GM18861 (cell line): ENCODE measurements at regions not wholly inside any gene's neighbourhood (a gene's known extent, or its start where the extent isn't known, plus 50 kb on each side); places are given as distances from the start of the nearest gene placed in this dataset.
"Not testable (repeated sequence)": the region's sequence is repeated elsewhere in the genome, so short reads cannot be mapped to it uniquely, and the experiment has no call there.

Experiments
- ATAC-seq: cut with Tn5 transposase; IDR thresholded peaks from one replicate; pipeline ENCODE4 v1.9.1; 2021; ENCODE audit not compliant: unreplicated experiment

- ATAC-seq = no peak
Observed at GRCh38 chr3:66629150-66629981, 128.5 kb upstream of the LRIG1 start.

GRCh38 chr3:66629982-66630368, 129.2 kb upstream of the LRIG1 start:
- ATAC-seq = no peak

- ATAC-seq = no peak
Observed at GRCh38 chr3:66633402-66634381, 132.9 kb upstream of the LRIG1 start.

GRCh38 chr3:66638717-66639116, 137.9 kb upstream of the LRIG1 start:
- ATAC-seq = no peak

- ATAC-seq = no peak
Observed at GRCh38 chr3:66639809-66640356, 139.1 kb upstream of the LRIG1 start.

GRCh38 chr3:66642019-66642418, 141.2 kb upstream of the LRIG1 start:
- ATAC-seq = no peak

- ATAC-seq = no peak
Observed at GRCh38 chr3:66642484-66642883, 141.7 kb upstream of the LRIG1 start.

- ATAC-seq = no peak
Observed at GRCh38 chr3:66644549-66644948, 143.7 kb upstream of the LRIG1 start.

- ATAC-seq = no peak
Observed at GRCh38 chr3:66648975-66649374, 148.2 kb upstream of the LRIG1 start.

GRCh38 chr3:66651520-66651919, 150.7 kb upstream of the LRIG1 start:
- ATAC-seq = not testable (repeated sequence)

GRCh38 chr3:66652100-66652499, 151.3 kb upstream of the LRIG1 start:
- not testable (repeated sequence) for ATAC-seq

GRCh38 chr3:66655044-66655443, 154.2 kb upstream of the LRIG1 start:
- no peak for ATAC-seq

GRCh38 chr3:66655671-66656070, 154.8 kb upstream of the LRIG1 start:
- ATAC-seq = no peak

GRCh38 chr3:66656609-66657008, 155.8 kb upstream of the LRIG1 start:
- no peak for ATAC-seq

GRCh38 chr3:66659056-66659455, 158.2 kb upstream of the LRIG1 start:
- no peak for ATAC-seq

GRCh38 chr3:66661628-66662027, 160.8 kb upstream of the LRIG1 start:
- ATAC-seq = no peak

GRCh38 chr3:66662894-66663293, 162.1 kb upstream of the LRIG1 start:
- no peak for ATAC-seq

- no peak for ATAC-seq
Observed at GRCh38 chr3:66665021-66665695, 164.3 kb upstream of the LRIG1 start.

- ATAC-seq = no peak
Observed at GRCh38 chr3:66666362-66666761, 165.5 kb upstream of the LRIG1 start.

- ATAC-seq = no peak
Observed at GRCh38 chr3:66667263-66667662, 166.4 kb upstream of the LRIG1 start.

GRCh38 chr3:66671291-66671690, 170.5 kb upstream of the LRIG1 start:
- ATAC-seq = no peak
